GM10248 (cell line): ENCODE measurements at regions not wholly inside any gene's neighbourhood (a gene's known extent, or its start where the extent isn't known, plus 50 kb on each side); places are given as distances from the start of the nearest gene placed in this dataset.
"Not testable (repeated sequence)": the region's sequence is repeated elsewhere in the genome, so short reads cannot be mapped to it uniquely, and the experiment has no call there.

Experiments used
- CTCF ChIA-PET: fragments of 300-600 bp; sonication (Branson Sonifier 250); formaldehyde crosslinking; extraction: SDS; loops from one replicate; lab custom pipeline; 2021; ENCODE audit warnings: antibody characterized with exemption; lab: Yijun Ruan, JAX
- POLR2A ChIA-PET: fragments of 350-650 bp; sonication (Branson Sonifier 250); formaldehyde crosslinking; extraction: SDS; loops from one replicate; lab custom pipeline; 2020; ENCODE audit warnings: antibody characterized with exemption; lab: Yijun Ruan, JAX
- DNase-seq: peaks from one replicate; pipeline ENCODE4 v3.0.0; 2012; ENCODE audit errors: extremely low spot score
- CTCF ChIP-seq: IDR thresholded peaks from 2 replicates; pipeline ENCODE4 v1.5.1; 2012; ENCODE audit warnings: mild to moderate bottlenecking, low read depth; ENCODE audit errors: extremely low read depth, missing control alignments, control extremely low read depth

GRCh38 chr3:170689893-170690660, 104.2 kb upstream of the SLC7A14 start:
- CTCF ChIA-PET, result interaction anchor here (0.8 to 2.4 kb wide), 6 partner anchors 9 to 279 kb away, joined by 3 to 29 read pairs (median 4); no protein-coding TSS in a partner anchor
- TF ChIP-seq CTCF, result peak; percentile 76
- POLR2A ChIA-PET, result no interaction called here
- peak; percentile 60 for DNase-seq

GRCh38 chr3:170689296-170689829, 103.5 kb upstream of the SLC7A14 start:
- ChIA-PET CTCF (interaction anchor here (1.7 to 2.4 kb wide), 2 partner anchors 95 to 275 kb away, joined by 3 to 29 read pairs; no protein-coding TSS in a partner anchor), POLR2A (no interaction called here)
- TF ChIP-seq CTCF, result no peak
- no peak for DNase-seq

DNA sequence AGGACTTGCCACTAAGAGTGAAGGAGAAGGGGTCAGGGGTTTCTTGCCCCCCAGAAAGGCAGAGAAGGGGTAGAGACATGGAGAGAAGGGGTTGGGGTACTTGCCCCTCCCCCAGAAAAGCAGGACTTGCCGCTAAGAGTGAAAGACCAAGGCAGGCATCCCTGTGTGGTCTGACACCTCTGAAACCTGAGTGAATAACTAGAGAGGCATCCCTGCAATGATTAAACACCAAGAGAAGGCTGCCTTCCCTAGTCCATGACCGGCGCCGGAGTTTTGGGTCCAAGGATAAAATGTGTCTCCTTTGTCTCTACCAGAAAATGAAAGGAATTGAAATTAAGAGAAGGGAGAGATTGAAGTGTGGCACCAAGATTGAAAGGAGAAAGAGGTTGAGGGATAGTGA, 102.3 kb upstream of the SLC7A14 start:
- POLR2A ChIA-PET, CTCF ChIA-PET, DNase-seq: not testable (repeated sequence)

DNA sequence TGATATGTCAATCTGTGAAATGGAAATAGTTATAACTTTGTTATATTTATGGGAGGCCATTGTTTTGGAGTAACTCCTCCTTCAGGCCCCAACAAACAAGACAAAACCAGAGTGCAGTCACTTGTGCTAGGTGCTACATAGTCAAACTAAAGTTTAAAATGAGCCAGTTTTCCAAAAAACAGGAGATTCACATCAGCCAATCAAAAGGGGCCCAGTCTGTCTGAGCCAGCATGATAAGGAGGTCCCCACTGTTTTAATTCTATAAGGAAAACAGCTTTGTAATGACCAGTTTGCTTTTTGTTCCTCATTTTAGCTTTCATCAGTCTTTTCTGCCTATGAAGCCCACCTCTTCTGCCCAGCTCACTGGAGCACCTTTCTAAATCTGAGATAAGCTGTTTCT, 94.7 kb upstream of the SLC7A14 start:
- ChIA-PET POLR2A (no interaction called here), CTCF (interaction anchor here (1.4 kb wide), 1 partner anchor 267 kb away, joined by 3 read pairs; no protein-coding TSS in a partner anchor)
- no peak for DNase-seq
- no peak for TF ChIP-seq CTCF

DNA sequence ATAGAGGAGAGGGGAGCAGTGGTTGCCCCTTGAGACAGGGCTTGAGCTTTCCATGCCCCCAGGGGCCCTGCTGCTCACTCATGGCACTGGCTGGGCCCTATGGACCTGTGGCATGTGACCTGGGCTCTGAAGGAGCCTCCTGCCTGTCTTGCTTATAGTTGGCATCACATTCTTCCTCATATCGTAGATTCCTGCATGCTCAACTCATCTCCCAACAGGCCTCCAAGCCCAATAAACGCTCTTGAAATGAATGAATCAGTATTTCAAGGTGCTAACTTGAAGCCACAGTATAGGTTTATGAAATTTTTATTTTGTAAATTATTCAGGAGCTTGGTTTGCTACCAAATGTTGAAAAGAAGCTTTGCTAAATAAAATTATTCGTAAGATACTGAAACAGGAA, 93.3 kb upstream of the SLC7A14 start:
- CTCF ChIA-PET, result interaction anchor here (1.3 kb wide), 1 partner anchor 11 kb away, joined by 3 read pairs; no protein-coding TSS in a partner anchor
- DNase-seq, result no peak
- POLR2A ChIA-PET, result no interaction called here
- no peak for TF ChIP-seq CTCF

GRCh38 chr3:170670504-170670903, 84.6 kb upstream of the SLC7A14 start:
- CTCF ChIA-PET, result no interaction called here
- TF ChIP-seq CTCF, result no peak
- no peak for DNase-seq
- POLR2A ChIA-PET, result no interaction called here

DNA sequence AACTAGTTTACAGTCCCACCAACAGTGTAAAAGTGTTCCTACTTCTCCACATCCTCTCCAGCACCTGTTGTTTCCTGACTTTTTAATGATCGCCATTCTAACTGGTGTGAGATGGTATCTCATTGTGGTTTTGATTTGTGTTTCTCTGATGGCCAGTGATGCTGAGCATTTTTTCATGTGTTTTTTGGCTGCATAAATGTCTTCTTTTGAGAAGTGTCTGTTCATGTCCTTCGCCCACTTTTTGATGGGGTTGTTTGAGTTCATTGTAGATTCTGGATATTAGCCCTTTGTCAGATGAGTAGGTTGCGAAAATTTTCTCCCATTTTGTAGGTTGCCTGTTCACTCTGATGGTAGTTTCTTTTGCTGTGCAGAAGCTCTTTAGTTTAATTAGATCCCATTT, 77.1 kb upstream of the SLC7A14 start:
- POLR2A ChIA-PET, CTCF ChIA-PET, DNase-seq: not testable (repeated sequence)
